LNCAP (cell line): ENCODE measurements at regions not wholly inside any gene's neighbourhood (a gene's known extent, or its start where the extent isn't known, plus 50 kb on each side); places are given as distances from the start of the nearest gene placed in this dataset.

Source experiments
- CTCF ChIP-seq: fragments of 450-650 bp; IDR thresholded peaks from 2 replicates; pipeline ENCODE4 v1.5.1; 2017; ENCODE audit warnings: mild to moderate bottlenecking

DNA sequence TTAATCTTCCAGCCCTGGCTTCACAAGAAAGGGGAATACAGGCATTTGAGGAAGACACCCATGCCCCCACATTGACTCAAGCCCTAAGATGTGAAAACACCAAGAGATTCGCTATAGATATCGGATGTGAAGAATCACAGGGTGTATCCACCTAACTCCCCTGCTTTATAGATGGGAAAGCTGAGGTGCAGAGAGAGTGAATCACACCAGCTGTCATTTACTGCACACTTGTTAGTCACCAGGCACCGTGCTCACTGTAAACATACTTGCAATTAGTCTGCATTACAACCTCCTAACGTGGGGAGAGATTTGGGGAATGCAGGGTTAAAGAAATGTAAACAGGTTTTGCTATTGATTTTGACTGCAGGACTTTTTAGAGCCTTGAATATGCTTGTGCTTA is 325.5 kb downstream of the C16orf95 start:
- TF ChIP-seq CTCF: no peak

GRCh38 chr16:86992587-86992986 is 324.6 kb downstream of the C16orf95 start:
- no peak for TF ChIP-seq CTCF

DNA sequence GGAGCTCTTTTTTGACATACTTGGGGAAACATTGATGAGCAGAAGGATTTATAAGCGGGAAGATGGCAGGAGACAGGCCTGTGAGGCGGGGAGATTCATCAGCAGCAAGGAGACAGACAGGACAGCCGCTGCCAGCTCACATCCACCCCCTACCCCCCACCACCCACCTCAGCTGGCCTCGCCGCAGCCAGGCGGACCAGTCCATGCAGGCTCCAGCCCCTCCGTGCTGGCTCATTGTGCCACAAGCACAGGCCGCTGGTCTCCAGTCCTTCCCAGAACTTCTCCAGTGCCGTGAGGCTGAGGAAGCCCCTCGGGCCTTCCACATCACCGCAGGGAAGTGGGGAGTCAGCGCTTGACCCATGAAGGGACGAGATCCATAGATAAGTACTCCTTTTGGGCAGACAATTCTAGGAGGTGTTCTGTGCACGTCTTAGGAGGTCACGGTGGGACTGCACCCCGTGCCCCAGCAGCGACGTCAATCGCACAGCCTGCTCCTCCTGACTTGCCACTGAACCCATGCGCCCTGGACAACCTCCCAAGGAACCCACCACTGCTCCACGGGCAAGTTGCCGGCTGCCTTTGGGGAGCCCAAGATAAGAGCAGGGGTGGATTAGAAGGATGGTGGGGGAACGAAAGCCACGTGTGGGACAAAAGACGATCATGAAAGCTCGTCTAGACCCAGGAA is 323.6 kb downstream of the C16orf95 start:
- TF ChIP-seq CTCF: no peak

GRCh38 chr16:86994215-86994614 is 323.0 kb downstream of the C16orf95 start:
- TF ChIP-seq CTCF: no peak

GRCh38 chr16:86994651-86995171 is 322.5 kb downstream of the C16orf95 start:
- TF ChIP-seq CTCF: no peak

- no peak for TF ChIP-seq CTCF
Observed at GRCh38 chr16:86995456-86995855, 321.7 kb downstream of the C16orf95 start.

DNA sequence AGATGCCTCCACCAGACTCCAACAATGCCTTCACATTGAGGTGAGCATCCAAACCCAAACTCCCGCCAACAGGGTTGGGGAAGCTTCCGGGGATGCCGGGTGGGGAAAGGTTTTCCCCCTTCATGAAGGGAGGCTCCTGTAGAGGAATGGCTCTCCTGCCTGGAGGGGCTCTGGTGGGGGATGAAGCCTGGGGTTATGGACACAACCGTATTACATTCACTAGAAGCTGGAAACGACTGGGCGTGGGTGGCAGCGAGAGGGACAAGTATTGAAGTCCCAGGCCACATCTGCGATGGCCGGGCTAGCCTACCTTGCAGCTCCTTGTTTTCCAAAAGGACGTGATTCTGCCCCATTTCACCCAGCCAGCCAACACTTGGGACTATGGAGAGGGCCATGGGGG is 321.1 kb downstream of the C16orf95 start:
- no peak for TF ChIP-seq CTCF

DNA sequence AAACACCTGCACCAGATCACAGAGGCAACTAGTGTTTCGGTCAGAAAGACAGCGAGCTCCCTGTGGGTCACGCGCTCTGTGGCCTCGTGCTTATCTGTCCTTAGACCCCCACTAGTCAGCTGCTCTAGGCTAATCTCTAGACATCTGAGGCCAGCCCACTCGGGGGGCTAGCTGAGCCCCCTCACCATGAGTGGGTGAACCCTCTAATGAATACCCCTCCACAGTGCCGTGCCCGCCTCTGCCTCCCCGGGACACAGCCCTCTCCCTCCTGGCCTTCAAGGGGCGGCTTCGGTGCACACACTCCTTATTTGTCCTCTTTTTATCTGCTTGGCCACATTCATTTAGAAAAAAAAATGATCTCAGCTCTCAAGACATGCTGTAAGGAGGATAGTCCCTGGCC is 320.1 kb downstream of the C16orf95 start:
- no peak for TF ChIP-seq CTCF
